ENCODE measurements at regions not wholly inside any gene's neighbourhood (a gene's known extent, or its start where the extent isn't known, plus 50 kb on each side); places are given as distances from the start of the nearest gene placed in this dataset.

DNA sequence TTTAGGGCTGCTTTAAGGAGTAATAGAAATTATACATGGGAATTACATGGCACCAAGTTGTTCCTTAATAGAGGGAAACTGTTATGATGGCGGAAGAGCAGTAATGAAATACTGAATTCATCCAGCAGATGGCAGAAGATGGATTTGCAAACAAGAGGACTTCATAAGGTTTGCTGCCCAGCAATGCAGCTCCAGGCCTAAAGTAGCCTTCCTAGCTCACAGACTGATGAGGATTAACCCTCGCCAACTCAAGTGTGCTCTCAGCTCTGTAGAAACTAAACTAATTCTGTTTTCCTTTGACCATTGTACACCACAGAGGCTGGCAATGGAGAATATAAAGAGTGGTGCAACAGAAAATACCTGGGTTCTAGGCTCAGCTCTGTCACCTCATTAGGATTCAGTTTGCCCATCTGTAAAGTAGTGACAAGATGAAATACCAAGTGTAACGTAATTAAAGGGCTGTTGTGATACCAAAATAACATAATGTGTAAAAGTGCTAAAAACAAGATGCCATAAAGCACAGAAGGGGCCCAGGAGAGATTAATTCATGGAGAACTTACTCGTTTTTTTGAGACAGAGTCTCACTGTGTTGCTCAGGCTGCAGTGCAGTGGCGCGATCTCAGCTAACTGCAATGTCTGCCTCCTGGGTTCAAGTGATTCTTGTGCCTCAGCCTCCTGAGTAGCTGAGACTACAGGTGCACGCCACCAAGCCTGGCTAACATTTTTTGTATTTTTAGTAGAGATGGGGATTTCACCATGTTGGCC lies 102.4 kb upstream of the SERBP1 start:
- Histone ChIP-seq H3K23ac (ENCODE audit: insufficient read length, low read depth, low read length) (no peak overlapping the region), H3K4me1 (ENCODE audit: insufficient read depth, low read length) (no peaks in the 10 kb centered on the region), H2BK20ac (ENCODE audit: low read depth, low read length, poor library complexity, severe bottlenecking) (no peak overlapping the region), H2AK5ac (ENCODE audit: insufficient read length, low read length) (no peak overlapping the region), H3K27ac (ENCODE audit: insufficient read length, low read depth, low read length) (no peak overlapping the region), H4K20me1 (ENCODE audit: control insufficient read depth, insufficient read depth, insufficient read length) (no peaks in the 10 kb centered on the region), H3K27me3 (ENCODE audit: insufficient read depth, low read length) (no peaks in the 10 kb centered on the region), H4K5ac (ENCODE audit: insufficient read length, low read depth, low read length) (no peak overlapping the region), H3K4me2 (ENCODE audit: insufficient read depth, insufficient read length, low read length) (no peak overlapping the region), H2BK15ac (ENCODE audit: low read depth, low read length) (no peak overlapping the region), H3K9ac (ENCODE audit: extremely low read depth, insufficient read length, low read length) (no peak overlapping the region), H3K79me1 (ENCODE audit: insufficient read depth, low read depth, low read length, poor library complexity, severe bottlenecking) (no peaks in the 10 kb centered on the region), H3K18ac (ENCODE audit: insufficient read length, low read depth, low read length) (no peak overlapping the region), H2BK120ac (ENCODE audit: low read depth, low read length, poor library complexity, severe bottlenecking) (no peak overlapping the region), H3K79me2 (ENCODE audit: insufficient read depth, low read length) (no peaks in the 10 kb centered on the region), H3K4ac (ENCODE audit: low read depth, low read length) (no peak overlapping the region), H4K91ac (ENCODE audit: insufficient read length, low read depth, low read length) (no peak overlapping the region), H3K23me2 (ENCODE audit: insufficient read length, low read depth, low read length, poor library complexity, severe bottlenecking) (no peaks in the 10 kb centered on the region), H2BK5ac (ENCODE audit: insufficient read length, low read length) (no peak overlapping the region), H3K9me3 (ENCODE audit: control insufficient read depth, low read depth, low read length) (no peaks in the 10 kb centered on the region), H3T11ph (ENCODE audit: low read length) (no peak overlapping the region), H2BK12ac (ENCODE audit: insufficient read length, low read depth, low read length) (no peak overlapping the region), H3K56ac (ENCODE audit: insufficient read length, low read depth, low read length) (no peak overlapping the region), H3K14ac (ENCODE audit: insufficient read depth, low read length) (no peak overlapping the region), H4K8ac (replicated peaks; ENCODE audit: insufficient read length, low read depth, low read length) (no peak overlapping the region), H2AFZ (ENCODE audit: low read length) (no peak overlapping the region)
- H3K9me3 Mint-ChIP-seq = no peaks in the 10 kb centered on the region
- DNase-seq = peak; percentile 62
- no peaks in the 10 kb centered on the region for H3K36me3 Mint-ChIP-seq (ENCODE audit: insufficient read depth in 1 of 3, low read depth in 3 of 3)
- H3K4me1 Mint-ChIP-seq = no peaks in the 10 kb centered on the region; a peak in 1 of 4 replicates
- H3K27ac Mint-ChIP-seq = no peak overlapping the region
- TF ChIP-seq, protein P1, sequence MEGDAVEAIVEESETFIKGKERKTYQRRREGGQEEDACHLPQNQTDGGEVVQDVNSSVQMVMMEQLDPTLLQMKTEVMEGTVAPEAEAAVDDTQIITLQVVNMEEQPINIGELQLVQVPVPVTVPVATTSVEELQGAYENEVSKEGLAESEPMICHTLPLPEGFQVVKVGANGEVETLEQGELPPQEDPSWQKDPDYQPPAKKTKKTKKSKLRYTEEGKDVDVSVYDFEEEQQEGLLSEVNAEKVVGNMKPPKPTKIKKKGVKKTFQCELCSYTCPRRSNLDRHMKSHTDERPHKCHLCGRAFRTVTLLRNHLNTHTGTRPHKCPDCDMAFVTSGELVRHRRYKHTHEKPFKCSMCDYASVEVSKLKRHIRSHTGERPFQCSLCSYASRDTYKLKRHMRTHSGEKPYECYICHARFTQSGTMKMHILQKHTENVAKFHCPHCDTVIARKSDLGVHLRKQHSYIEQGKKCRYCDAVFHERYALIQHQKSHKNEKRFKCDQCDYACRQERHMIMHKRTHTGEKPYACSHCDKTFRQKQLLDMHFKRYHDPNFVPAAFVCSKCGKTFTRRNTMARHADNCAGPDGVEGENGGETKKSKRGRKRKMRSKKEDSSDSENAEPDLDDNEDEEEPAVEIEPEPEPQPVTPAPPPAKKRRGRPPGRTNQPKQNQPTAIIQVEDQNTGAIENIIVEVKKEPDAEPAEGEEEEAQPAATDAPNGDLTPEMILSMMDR (conservative IDR thresholded peaks at IDR 0.05) = peak; percentile 77
- no CpG with 5 or more reads among the region's 7 CpGs for WGBS (ENCODE audit: extremely low coverage, insufficient read length, low lambda C conversion rate)
- peaks cover 51% of the 10 kb centered on the region for H3K27me3 Mint-ChIP-seq (ENCODE audit: low read depth)
- no peak overlapping the region for H3K4me3 Mint-ChIP-seq

Measured in H9 (cell line).